Activated CD8-positive, alpha-beta T cell treated with anti-CD3 and anti-CD28 coated beads for 36 hours (primary cell): ENCODE measurements at regions not wholly inside any gene's neighbourhood (a gene's known extent, or its start where the extent isn't known, plus 50 kb on each side); places are given as distances from the start of the nearest gene placed in this dataset.
"Not testable (repeated sequence)": the region's sequence is repeated elsewhere in the genome, so short reads cannot be mapped to it uniquely, and the experiment has no call there.

Experiments used
- ATAC-seq: fragments of 200-7000 bp; cut with Tn5 transposase; one replicate; pipeline ENCODE4 v1.10.0; 2021; ENCODE audit warnings: mild to moderate bottlenecking, moderate library complexity
- CTCF ChIA-PET: fragments of 350-600 bp; sonication (Branson Sonifier 250); formaldehyde crosslinking; loops from one replicate; lab custom pipeline; 2021; ENCODE audit warnings: antibody characterized with exemption; lab: Charles Lee
- POLR2A ChIA-PET: fragments of 350-600 bp; sonication (Branson Sonifier 250); formaldehyde crosslinking; loops from one replicate; lab custom pipeline; 2021; ENCODE audit warnings: antibody characterized with exemption; lab: Charles Lee
- DNase-seq: peaks from one replicate; pipeline ENCODE4 v3.0.0-alpha.2; 2020
- H3K27ac Mint-ChIP-seq: one replicate; pipeline ENCODE4 v1.8.0; 2021; ENCODE audit warnings: mild to moderate bottlenecking, mixed read lengths
- H3K27me3 Mint-ChIP-seq: one replicate; pipeline ENCODE4 v1.8.0; 2021; ENCODE audit warnings: mixed read lengths
- H3K36me3 Mint-ChIP-seq: one replicate; pipeline ENCODE4 v1.8.0; 2021; ENCODE audit warnings: low read depth, mixed read lengths
- H3K4me1 Mint-ChIP-seq: one replicate; pipeline ENCODE4 v1.8.0; 2021; ENCODE audit warnings: low read depth, mixed read lengths
- H3K4me3 Mint-ChIP-seq: one replicate; pipeline ENCODE4 v1.8.0; 2021; ENCODE audit warnings: mild to moderate bottlenecking, moderate library complexity, mixed read lengths
- H3K9me3 Mint-ChIP-seq: one replicate; pipeline ENCODE4 v1.8.0; 2021; ENCODE audit warnings: mixed read lengths
- CTCF ChIP-seq: fragments of 200-600 bp; IDR thresholded peaks from one replicate; pipeline ENCODE4 v1.8.0; 2022; ENCODE audit warnings: antibody characterized with exemption, mild to moderate bottlenecking
- intact Hi-C: fragments of 100-400 bp; cut with micrococcal nuclease; formaldehyde crosslinking; loops from one replicate; pipeline ENCODE4 v1.10.0; 2022

GRCh38 chr2:129828792-129829191 is 150.7 kb upstream of the RAB6C start:
- H3K36me3 Mint-ChIP-seq, result no peaks in the 10 kb centered on the region
- ChIA-PET POLR2A (no interaction called here), CTCF (no interaction called here)
- H3K4me3 Mint-ChIP-seq, result no peak overlapping the region
- no peak for TF ChIP-seq CTCF
- H3K27me3 Mint-ChIP-seq, result peaks cover 15% of the 10 kb centered on the region
- DNase-seq (no peak), ATAC-seq (no peak)
- no peak overlapping the region for H3K27ac Mint-ChIP-seq
- peaks cover 9% of the 10 kb centered on the region for H3K9me3 Mint-ChIP-seq
- intact Hi-C loops, result no loop called here
- H3K4me1 Mint-ChIP-seq, result no peaks in the 10 kb centered on the region

GRCh38 chr2:129829588-129829987 is 149.9 kb upstream of the RAB6C start:
- TF ChIP-seq CTCF, result no peak
- H3K4me1 Mint-ChIP-seq, result no peaks in the 10 kb centered on the region
- H3K27me3 Mint-ChIP-seq, result peaks cover 15% of the 10 kb centered on the region
- H3K27ac Mint-ChIP-seq, result no peak overlapping the region
- peaks cover 9% of the 10 kb centered on the region for H3K9me3 Mint-ChIP-seq
- POLR2A ChIA-PET, result no interaction called here
- no peak for ATAC-seq
- no peak for DNase-seq
- H3K4me3 Mint-ChIP-seq, result no peak overlapping the region
- intact Hi-C loops, result no loop called here
- H3K36me3 Mint-ChIP-seq, result no peaks in the 10 kb centered on the region
- CTCF ChIA-PET, result no interaction called here

- H3K4me1 Mint-ChIP-seq, result no peaks in the 10 kb centered on the region
- H3K36me3 Mint-ChIP-seq, result no peaks in the 10 kb centered on the region
- peaks cover 15% of the 10 kb centered on the region for H3K27me3 Mint-ChIP-seq
- H3K9me3 Mint-ChIP-seq, result peaks cover 9% of the 10 kb centered on the region
- DNase-seq (no peak), ATAC-seq (no peak)
- H3K27ac Mint-ChIP-seq, result no peak overlapping the region
- CTCF ChIA-PET, result no interaction called here
- TF ChIP-seq CTCF, result no peak
- POLR2A ChIA-PET, result no interaction called here
- intact Hi-C loops, result no loop called here
- no peak overlapping the region for H3K4me3 Mint-ChIP-seq
These were observed 148.4 kb upstream of the RAB6C start for GRCh38 chr2:129831018-129831417.

GRCh38 chr2:129833465-129833864 is 146.0 kb upstream of the RAB6C start:
- POLR2A ChIA-PET, ATAC-seq, H3K9me3 Mint-ChIP-seq, H3K4me1 Mint-ChIP-seq, H3K36me3 Mint-ChIP-seq, intact Hi-C loops, DNase-seq, H3K27ac Mint-ChIP-seq, CTCF ChIA-PET, H3K4me3 Mint-ChIP-seq: not testable (repeated sequence)
- H3K27me3 Mint-ChIP-seq, result peaks cover 15% of the 10 kb centered on the region

GRCh38 chr2:129847043-129847442 is 132.4 kb upstream of the RAB6C start:
- DNase-seq (no peak), ATAC-seq (no peak)
- Mint-ChIP-seq H3K27ac (no peak overlapping the region), H3K27me3 (peaks cover 14% of the 10 kb centered on the region), H3K9me3 (peaks cover 2% of the 10 kb centered on the region), H3K4me3 (no peak overlapping the region), H3K36me3 (no peaks in the 10 kb centered on the region), H3K4me1 (no peaks in the 10 kb centered on the region)
- intact Hi-C loops, result no loop called here
- ChIA-PET POLR2A (no interaction called here), CTCF (no interaction called here)
- no peak for TF ChIP-seq CTCF
